Caki2 (cell line): ENCODE measurements at regions not wholly inside any gene's neighbourhood (a gene's known extent, or its start where the extent isn't known, plus 50 kb on each side); places are given as distances from the start of the nearest gene placed in this dataset.

Experiments used
- DNase-seq: peaks from one replicate; pipeline ENCODE4 v3.0.0-alpha.2; 2015; ENCODE audit warnings: low read depth
- in situ Hi-C: cut with HindIII; loops from 2 replicates; pipeline ENCODE4 v1.10.0; 2016; ENCODE audit warnings: low sequenced_read_pairs, low pct_unique_long_range_greater_than_20kb, mixed read lengths

GRCh38 chr7:22013711-22014110, 68.0 kb upstream of the CDCA7L start:
- DNase-seq = no peak
- in situ Hi-C loops = no loop called here

GRCh38 chr7:22008683-22009082, 63.0 kb upstream of the CDCA7L start:
- no peak for DNase-seq
- in situ Hi-C loops = no loop called here

DNA sequence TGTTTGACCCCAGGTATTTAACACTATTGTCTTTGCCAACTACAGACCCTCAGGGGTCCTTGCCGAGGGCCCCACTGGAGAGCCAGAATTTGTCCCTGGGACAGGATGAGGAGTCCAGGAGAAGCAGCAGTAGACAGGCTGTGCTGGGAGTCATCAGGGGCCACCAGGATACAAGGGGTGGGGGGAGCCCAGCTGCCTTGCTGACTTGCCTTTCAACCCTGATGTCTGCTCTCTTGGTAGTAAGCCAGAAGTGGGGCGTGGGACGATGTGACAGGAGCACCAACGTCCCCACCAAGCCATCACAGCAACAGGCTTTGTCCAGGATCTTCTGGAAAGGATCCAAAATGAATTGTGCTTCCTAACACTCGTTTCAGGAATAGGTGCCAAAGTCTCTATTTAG, 62.4 kb upstream of the CDCA7L start:
- in situ Hi-C loops = no loop called here
- no peak for DNase-seq

GRCh38 chr7:22005151-22005550, 59.5 kb upstream of the CDCA7L start:
- in situ Hi-C loops = no loop called here
- no peak for DNase-seq

DNA sequence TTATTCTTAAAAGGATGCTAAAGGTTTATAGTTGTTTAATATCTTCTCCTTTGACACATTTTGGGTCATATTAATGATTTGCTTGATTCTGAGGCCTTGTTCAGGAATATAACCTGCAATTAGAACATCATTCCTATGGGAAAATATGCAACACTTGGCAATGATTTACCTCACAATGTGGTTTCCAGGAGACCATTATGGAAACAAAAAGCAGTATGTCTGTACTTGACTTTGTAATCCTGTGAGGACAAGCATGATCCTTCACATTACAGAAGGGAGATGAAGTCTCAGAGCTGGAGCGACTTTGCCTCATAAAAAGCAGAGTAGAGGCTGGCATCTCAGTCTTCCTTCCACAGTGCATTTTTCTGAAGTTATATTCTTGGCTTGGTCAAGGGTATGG, 57.0 kb upstream of the CDCA7L start:
- no peak for DNase-seq
- in situ Hi-C loops = no loop called here

- in situ Hi-C loops = no loop called here
- peak; percentile 64 for DNase-seq
Observed at GRCh38 chr7:22001345-22002004, 55.8 kb upstream of the CDCA7L start.

DNA sequence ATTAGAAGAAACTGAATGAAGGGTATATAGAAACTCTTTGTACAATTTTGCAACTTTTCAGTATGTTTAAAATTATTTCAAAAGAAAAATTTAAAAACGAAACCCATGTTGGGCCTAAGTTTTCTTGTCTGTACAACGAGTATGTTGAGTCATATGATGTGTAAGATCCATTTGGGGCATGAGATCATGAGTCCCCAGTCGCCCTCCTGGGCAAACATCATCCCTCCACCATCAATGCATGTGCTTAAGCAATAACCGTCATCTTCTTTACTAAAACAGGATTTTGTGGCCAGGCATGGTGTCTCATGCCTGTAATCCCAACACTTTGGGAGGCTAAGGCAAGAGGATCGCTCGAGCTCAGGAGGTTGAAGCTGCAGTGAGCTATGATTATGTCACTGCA, 54.2 kb upstream of the CDCA7L start:
- DNase-seq = no peak
- in situ Hi-C loops = no loop called here

- DNase-seq = no peak
- in situ Hi-C loops = no loop called here
Observed at GRCh38 chr7:21996641-21997040, 50.9 kb upstream of the CDCA7L start.
